ENCODE measurements at regions not wholly inside any gene's neighbourhood (a gene's known extent, or its start where the extent isn't known, plus 50 kb on each side); places are given as distances from the start of the nearest gene placed in this dataset.

GRCh38 chr9:38149647-38150046, 80.6 kb upstream of the SHB start:
- TF ChIP-seq CTCF (IDR thresholded peaks at IDR 0.05; ENCODE audit: unreplicated experiment in 3 of 3) = no peak
- Mint-ChIP-seq H3K27me3 (ENCODE audit: low read depth) (peaks cover 25% of the 10 kb centered on the region), H3K4me1 (no peaks in the 10 kb centered on the region), H3K27ac (no peak overlapping the region), H3K4me3 (no peak overlapping the region), H3K36me3 (ENCODE audit: low read depth) (no peaks in the 10 kb centered on the region), H3K9me3 (no peaks in the 10 kb centered on the region)

GRCh38 chr9:38146844-38147243, 77.8 kb upstream of the SHB start:
- TF ChIP-seq CTCF (IDR thresholded peaks at IDR 0.05; ENCODE audit: unreplicated experiment in 3 of 3) = no peak
- H3K4me3 Mint-ChIP-seq = no peak overlapping the region
- H3K36me3 Mint-ChIP-seq (ENCODE audit: low read depth) = no peaks in the 10 kb centered on the region
- H3K27me3 Mint-ChIP-seq (ENCODE audit: low read depth) = peaks cover 28% of the 10 kb centered on the region
- H3K9me3 Mint-ChIP-seq = no peaks in the 10 kb centered on the region
- no peak overlapping the region for H3K27ac Mint-ChIP-seq
- H3K4me1 Mint-ChIP-seq = peaks cover 9% of the 10 kb centered on the region

- Mint-ChIP-seq H3K9me3 (no peaks in the 10 kb centered on the region), H3K4me3 (no peak overlapping the region), H3K27ac (no peak overlapping the region), H3K4me1 (peaks cover 21% of the 10 kb centered on the region), H3K27me3 (ENCODE audit: low read depth) (peaks cover 32% of the 10 kb centered on the region), H3K36me3 (ENCODE audit: low read depth) (no peaks in the 10 kb centered on the region)
- no peak for TF ChIP-seq CTCF (IDR thresholded peaks at IDR 0.05; ENCODE audit: unreplicated experiment in 3 of 3)
These were observed 76.6 kb upstream of the SHB start for GRCh38 chr9:38145526-38146053.

- Mint-ChIP-seq H3K4me3 (no peak overlapping the region), H3K4me1 (peaks cover 29% of the 10 kb centered on the region), H3K36me3 (ENCODE audit: low read depth) (no peaks in the 10 kb centered on the region), H3K9me3 (no peaks in the 10 kb centered on the region), H3K27me3 (ENCODE audit: low read depth) (peaks cover 33% of the 10 kb centered on the region), H3K27ac (no peak overlapping the region)
- TF ChIP-seq CTCF (IDR thresholded peaks at IDR 0.05; ENCODE audit: unreplicated experiment in 3 of 3) = no peak
These were observed 75.4 kb upstream of the SHB start for GRCh38 chr9:38144421-38144820.

- no peak for TF ChIP-seq CTCF (IDR thresholded peaks at IDR 0.05; ENCODE audit: unreplicated experiment in 3 of 3)
- Mint-ChIP-seq H3K4me3 (no peak overlapping the region), H3K9me3 (no peaks in the 10 kb centered on the region), H3K27me3 (ENCODE audit: low read depth) (peaks cover 28% of the 10 kb centered on the region), H3K4me1 (peaks cover 29% of the 10 kb centered on the region), H3K36me3 (ENCODE audit: low read depth) (no peaks in the 10 kb centered on the region), H3K27ac (peak overlapping the region in 2 of 3 experiments; percentile 45 to 85)
These were observed 72.9 kb upstream of the SHB start for GRCh38 chr9:38141746-38142591.

GRCh38 chr9:38138276-38138675, 69.2 kb upstream of the SHB start:
- Mint-ChIP-seq H3K27me3 (ENCODE audit: low read depth) (peaks cover 33% of the 10 kb centered on the region), H3K4me3 (no peak overlapping the region), H3K9me3 (no peaks in the 10 kb centered on the region), H3K36me3 (ENCODE audit: low read depth) (no peaks in the 10 kb centered on the region), H3K27ac (no peak overlapping the region), H3K4me1 (peaks cover 29% of the 10 kb centered on the region)
- no peak for TF ChIP-seq CTCF (IDR thresholded peaks at IDR 0.05; ENCODE audit: unreplicated experiment in 3 of 3)

All from nephron (organoid).